Osteocyte (in vitro differentiated cells): ENCODE measurements at regions not wholly inside any gene's neighbourhood (a gene's known extent, or its start where the extent isn't known, plus 50 kb on each side); places are given as distances from the start of the nearest gene placed in this dataset.

Experiments
- DNase-seq: peaks from one replicate; pipeline ENCODE4 v3.0.0; 2021; ENCODE audit warnings: mixed read lengths; ENCODE audit not compliant: unreplicated experiment; ENCODE audit errors: extremely low spot score
- H3K27ac Mint-ChIP-seq: one replicate; pipeline ENCODE4 v1.8.0; 2021; ENCODE audit warnings: mild to moderate bottlenecking, mixed read lengths; ENCODE audit not compliant: unreplicated experiment
- H3K27me3 Mint-ChIP-seq: one replicate; pipeline ENCODE4 v1.8.0; 2021; ENCODE audit warnings: mixed read lengths; ENCODE audit not compliant: unreplicated experiment
- H3K36me3 Mint-ChIP-seq: one replicate; pipeline ENCODE4 v1.8.0; 2021; ENCODE audit warnings: mixed read lengths; ENCODE audit not compliant: unreplicated experiment
- H3K4me1 Mint-ChIP-seq: one replicate; pipeline ENCODE4 v1.8.0; 2021; ENCODE audit warnings: mixed read lengths; ENCODE audit not compliant: unreplicated experiment
- H3K4me3 Mint-ChIP-seq: one replicate; pipeline ENCODE4 v1.8.0; 2021; ENCODE audit warnings: mild to moderate bottlenecking, moderate library complexity, mixed read lengths; ENCODE audit not compliant: unreplicated experiment
- H3K9me3 Mint-ChIP-seq: one replicate; pipeline ENCODE4 v1.8.0; 2021; ENCODE audit warnings: mixed read lengths; ENCODE audit not compliant: unreplicated experiment
- TF ChIP-seq, protein P1 (sequence below): fragments of 200-600 bp; sonication (generic); IDR thresholded peaks from 2 replicates; pipeline ENCODE4 v1.5.0; 2021; ENCODE audit warnings: antibody characterized with exemption, mild to moderate bottlenecking, moderate library complexity

DNA sequence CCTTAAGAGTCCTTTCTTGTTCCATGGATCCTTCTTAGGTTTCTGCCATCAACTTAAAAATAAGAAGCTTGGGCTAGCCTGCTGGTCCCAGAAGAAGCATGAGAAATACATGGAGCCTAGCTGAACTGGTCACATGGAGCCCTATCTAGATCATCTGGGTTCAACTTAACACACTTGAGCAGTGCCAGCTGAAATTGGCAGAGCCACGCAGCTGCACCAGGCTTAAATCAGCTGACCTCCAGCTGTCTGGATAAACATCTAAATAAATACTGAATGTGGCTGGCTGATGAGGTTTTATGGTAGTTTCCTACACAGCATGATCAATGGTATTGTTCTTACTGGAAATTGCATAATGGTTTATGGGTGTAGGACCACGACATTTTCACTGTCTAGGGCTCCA, 598.4 kb upstream of the FAM241A start:
- Mint-ChIP-seq H3K36me3 (no peaks in the 10 kb centered on the region), H3K27ac (no peak overlapping the region), H3K27me3 (peaks cover 9% of the 10 kb centered on the region), H3K4me3 (no peak overlapping the region), H3K4me1 (no peaks in the 10 kb centered on the region), H3K9me3 (no peaks in the 10 kb centered on the region)
- no peak for DNase-seq
- TF ChIP-seq, protein P1, sequence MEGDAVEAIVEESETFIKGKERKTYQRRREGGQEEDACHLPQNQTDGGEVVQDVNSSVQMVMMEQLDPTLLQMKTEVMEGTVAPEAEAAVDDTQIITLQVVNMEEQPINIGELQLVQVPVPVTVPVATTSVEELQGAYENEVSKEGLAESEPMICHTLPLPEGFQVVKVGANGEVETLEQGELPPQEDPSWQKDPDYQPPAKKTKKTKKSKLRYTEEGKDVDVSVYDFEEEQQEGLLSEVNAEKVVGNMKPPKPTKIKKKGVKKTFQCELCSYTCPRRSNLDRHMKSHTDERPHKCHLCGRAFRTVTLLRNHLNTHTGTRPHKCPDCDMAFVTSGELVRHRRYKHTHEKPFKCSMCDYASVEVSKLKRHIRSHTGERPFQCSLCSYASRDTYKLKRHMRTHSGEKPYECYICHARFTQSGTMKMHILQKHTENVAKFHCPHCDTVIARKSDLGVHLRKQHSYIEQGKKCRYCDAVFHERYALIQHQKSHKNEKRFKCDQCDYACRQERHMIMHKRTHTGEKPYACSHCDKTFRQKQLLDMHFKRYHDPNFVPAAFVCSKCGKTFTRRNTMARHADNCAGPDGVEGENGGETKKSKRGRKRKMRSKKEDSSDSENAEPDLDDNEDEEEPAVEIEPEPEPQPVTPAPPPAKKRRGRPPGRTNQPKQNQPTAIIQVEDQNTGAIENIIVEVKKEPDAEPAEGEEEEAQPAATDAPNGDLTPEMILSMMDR = no peak

DNA sequence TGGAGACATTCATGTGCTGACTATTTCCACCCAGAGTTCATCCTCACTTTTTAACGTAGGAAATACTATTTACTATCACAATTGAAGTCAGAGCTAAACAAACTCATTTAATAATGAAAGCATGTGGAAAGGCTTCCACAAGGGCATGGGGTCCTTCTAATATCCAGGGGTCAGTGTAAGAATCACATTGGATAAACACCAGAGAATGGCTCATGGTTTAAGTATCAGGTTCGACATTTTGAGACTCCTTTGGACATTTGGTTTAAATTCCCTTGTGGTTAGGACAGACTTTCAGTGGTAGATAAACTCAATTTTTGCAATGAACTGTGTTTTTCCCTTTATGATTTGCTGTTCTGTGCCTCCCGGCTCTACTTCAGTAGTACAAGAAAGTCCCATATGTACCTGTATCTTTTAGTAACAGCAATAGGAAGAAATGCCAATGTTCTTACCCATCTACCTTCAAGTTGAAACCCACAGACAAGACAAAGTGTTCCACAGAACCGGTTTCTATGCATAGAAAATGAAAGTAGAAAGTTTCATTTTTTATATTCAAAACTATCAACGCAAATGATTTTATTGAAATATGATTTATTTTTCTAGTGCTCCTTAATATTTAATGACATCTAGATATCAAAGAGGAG, 589.0 kb upstream of the FAM241A start:
- Mint-ChIP-seq H3K4me3 (no peak overlapping the region), H3K27me3 (no peaks in the 10 kb centered on the region), H3K27ac (no peak overlapping the region), H3K4me1 (no peaks in the 10 kb centered on the region), H3K9me3 (peaks cover 6% of the 10 kb centered on the region), H3K36me3 (no peaks in the 10 kb centered on the region)
- TF ChIP-seq, protein P1 = no peak
- DNase-seq = no peak

DNA sequence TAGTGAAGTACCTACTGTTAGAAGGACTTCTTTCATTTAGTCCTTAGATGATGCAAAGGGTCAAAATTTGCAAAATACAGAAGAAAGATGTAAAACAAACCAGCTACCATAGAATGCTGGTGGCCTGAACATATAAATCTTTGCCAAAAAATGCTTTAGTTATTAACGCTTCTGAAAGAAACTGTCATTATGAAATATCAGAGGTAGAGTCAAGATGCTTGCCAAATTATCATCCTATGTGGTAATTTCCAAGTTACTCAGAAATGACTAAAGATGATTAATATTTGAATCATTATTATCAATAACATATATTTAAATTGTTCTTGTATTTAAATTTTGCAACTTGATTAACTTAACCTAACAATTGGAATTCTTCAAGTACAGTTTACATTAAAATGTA, 588.4 kb upstream of the FAM241A start:
- Mint-ChIP-seq H3K36me3 (no peaks in the 10 kb centered on the region), H3K27ac (no peak overlapping the region), H3K4me3 (no peak overlapping the region), H3K9me3 (peaks cover 9% of the 10 kb centered on the region), H3K27me3 (no peaks in the 10 kb centered on the region), H3K4me1 (no peaks in the 10 kb centered on the region)
- DNase-seq = no peak
- TF ChIP-seq, protein P1 = no peak

DNA sequence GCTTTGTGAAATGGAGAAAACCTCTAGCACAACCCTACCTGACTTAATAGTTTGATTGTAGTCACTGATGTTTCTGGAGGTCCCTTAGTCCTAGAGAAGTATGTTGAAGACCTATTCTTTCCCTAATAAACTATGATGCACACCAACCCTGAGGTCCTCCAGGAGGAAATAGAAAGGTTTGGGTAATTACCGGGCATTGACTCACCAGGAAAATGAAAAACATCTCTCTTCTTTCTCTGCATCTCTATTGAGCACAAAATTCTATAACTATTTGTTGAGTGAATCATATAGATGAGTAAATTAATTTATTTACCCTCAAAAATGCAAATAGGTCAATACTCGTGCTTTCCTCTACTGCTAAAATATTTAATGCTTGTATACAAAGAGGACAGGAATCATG, 582.4 kb upstream of the FAM241A start:
- peaks cover 9% of the 10 kb centered on the region for H3K9me3 Mint-ChIP-seq

DNA sequence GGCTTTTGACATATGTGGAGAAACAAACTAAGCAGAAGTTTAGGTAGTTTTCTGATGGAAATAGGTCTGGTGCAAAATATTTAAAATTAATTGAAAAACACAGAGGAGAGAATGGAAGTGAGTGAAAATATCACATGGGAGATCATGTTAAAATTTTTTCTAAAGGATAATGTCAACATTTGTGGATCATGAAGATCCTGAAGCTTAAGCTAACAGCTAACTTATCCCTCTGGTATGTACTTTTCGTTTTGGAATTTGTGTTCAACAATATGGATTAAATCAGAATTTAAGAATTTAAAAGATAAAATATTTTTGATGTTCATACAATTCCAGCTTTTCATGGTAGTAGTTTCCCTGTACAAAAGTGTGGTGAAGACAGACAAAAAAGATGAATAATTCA, 572.8 kb upstream of the FAM241A start:
- Mint-ChIP-seq H3K4me3 (no peak overlapping the region), H3K36me3 (no peaks in the 10 kb centered on the region), H3K9me3 (no peaks in the 10 kb centered on the region), H3K27me3 (no peaks in the 10 kb centered on the region), H3K27ac (no peak overlapping the region), H3K4me1 (no peaks in the 10 kb centered on the region)
- TF ChIP-seq, protein P1 = no peak
- DNase-seq = no peak

More for the DNA sequence above, 582.4 kb upstream of the FAM241A start:
- Mint-ChIP-seq H3K4me3 (no peak overlapping the region), H3K27me3 (no peaks in the 10 kb centered on the region), H3K36me3 (no peaks in the 10 kb centered on the region), H3K4me1 (no peaks in the 10 kb centered on the region), H3K27ac (no peak overlapping the region)
- TF ChIP-seq, protein P1 = no peak
- no peak for DNase-seq
